GM18502 (cell line): ENCODE measurements at regions not wholly inside any gene's neighbourhood (a gene's known extent, or its start where the extent isn't known, plus 50 kb on each side); places are given as distances from the start of the nearest gene placed in this dataset.
A peak's percentile ranks its signal among the peaks of the same experiment; 100 is the strongest.

ENCODE experiments used
- ATAC-seq: cut with Tn5 transposase; IDR thresholded peaks from one replicate; pipeline ENCODE4 v1.9.1; 2021; ENCODE audit warnings: mild to moderate bottlenecking; ENCODE audit not compliant: unreplicated experiment, poor library complexity

DNA sequence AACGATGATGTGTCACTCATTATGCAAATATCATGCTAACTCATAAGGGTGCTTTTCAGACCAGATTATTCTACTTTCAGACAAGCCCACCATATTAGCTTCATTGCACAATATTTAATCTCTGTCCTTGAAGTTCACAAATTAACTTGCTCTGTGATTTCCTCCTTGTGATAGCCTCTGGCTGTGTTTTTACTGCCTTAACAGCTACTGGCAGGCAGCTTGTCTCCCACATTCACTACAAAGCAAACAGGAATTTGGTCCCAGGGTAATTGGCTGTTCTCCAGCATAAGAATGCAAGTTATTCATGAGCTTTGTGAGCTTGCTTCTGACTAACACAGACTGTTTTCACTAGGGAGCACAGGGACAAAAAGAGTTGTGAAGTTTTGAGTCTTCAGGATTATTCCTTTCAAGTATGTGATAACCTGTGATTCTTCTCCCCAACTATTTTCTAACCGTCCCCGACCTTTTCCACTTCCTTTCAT lies 87.9 kb upstream of the HMCN1 start:
- ATAC-seq = no peak

DNA sequence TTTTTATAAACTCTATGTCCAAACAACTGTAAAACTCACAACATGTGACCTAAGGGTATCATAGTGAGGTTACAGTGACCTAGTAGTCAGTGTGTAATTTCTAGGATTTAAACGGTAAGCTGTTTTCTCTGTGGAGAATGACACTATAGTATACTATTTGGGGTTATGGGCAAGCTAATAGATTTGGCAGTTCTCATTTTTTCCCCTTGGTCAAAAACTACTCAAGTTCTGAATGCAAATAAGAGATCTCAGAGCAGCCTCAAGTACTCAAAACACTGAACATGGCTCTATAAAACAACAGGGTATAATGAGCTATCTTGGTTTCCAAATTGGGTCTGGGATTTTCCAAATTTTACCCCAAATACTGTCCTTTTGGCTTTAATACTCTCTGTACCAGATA lies 88.5 kb upstream of the HMCN1 start:
- ATAC-seq = no peak

DNA sequence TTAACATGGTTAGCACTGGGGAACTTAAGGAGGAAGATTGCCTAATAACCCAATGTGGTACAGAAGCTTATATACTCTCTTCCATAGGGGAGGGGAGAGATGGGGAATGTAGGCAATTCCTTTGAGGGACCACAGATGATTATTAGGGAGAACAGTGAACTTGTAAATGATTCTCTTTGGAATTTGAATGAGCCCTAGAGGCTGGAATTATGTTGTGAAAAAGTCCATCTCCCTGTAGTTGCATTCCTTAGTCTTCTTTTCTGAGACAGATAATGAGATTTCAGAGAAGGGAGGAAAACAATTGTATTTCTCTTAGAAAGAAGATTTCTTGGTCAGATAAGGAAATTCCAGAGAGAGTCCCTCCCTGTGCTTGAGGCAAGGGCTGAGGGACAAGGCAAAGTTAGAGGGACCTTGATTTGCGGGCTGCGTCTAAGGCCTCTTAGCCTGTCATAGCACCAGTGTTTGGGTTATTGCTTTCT lies 89.0 kb upstream of the HMCN1 start:
- no peak for ATAC-seq

DNA sequence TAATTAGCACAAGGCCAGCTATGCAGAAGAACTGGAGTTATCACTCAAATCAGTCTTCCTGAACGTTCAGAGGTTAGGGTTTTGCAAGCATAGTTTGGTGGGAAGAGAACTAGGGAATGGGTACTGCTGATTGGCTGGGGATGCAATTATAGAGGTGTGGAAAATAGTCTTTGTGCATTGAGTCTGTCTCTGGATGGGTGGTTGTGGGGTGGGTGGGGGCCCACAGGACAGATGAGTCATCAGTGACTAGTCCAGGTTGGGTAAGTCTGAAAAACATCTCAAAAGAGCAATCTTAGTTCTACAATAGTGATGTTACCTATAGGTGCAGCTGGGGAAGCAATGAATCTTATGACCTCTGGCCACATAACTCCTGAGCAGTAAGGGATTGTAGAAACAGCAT lies 89.7 kb upstream of the HMCN1 start:
- ATAC-seq = no peak

DNA sequence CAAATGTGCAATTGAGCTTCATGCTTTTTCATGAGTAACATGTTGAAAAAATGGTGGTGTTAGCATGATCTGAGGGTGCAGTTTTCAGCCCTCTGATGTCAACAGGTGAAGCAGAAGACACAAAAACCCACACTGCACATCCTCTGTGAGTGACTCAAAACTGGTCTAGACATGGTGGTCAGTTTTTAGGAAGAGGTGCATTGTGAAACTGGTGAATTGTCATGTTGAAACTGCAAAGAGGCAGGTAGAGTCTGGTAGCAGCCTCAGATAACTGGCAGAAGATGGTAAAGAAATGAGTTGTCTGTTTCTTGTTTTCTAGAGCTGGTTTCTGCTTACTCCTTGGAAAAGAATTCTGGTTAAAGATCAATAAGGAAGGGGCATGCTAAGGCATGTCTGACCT lies 97.3 kb upstream of the HMCN1 start:
- peak; percentile 100 for ATAC-seq

DNA sequence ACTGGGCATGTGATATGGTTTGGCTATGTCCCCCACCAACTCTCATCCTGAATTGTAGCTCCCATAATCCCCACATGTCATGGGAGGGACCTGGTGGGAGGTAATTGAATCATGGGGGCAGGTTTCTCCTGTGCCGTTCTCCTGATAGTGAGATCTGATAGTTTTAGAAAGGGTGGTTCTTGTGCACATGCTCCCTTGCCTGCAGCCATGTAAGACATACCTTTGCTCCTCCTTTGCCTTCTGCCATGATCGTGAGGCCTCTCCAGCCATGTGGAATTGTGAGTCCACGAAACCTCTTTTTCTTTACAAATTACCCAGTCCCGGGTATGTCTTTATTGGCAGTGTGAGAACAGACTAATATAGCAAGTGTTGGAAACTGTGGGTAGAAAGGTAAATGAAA lies 99.5 kb upstream of the HMCN1 start:
- ATAC-seq = no peak

DNA sequence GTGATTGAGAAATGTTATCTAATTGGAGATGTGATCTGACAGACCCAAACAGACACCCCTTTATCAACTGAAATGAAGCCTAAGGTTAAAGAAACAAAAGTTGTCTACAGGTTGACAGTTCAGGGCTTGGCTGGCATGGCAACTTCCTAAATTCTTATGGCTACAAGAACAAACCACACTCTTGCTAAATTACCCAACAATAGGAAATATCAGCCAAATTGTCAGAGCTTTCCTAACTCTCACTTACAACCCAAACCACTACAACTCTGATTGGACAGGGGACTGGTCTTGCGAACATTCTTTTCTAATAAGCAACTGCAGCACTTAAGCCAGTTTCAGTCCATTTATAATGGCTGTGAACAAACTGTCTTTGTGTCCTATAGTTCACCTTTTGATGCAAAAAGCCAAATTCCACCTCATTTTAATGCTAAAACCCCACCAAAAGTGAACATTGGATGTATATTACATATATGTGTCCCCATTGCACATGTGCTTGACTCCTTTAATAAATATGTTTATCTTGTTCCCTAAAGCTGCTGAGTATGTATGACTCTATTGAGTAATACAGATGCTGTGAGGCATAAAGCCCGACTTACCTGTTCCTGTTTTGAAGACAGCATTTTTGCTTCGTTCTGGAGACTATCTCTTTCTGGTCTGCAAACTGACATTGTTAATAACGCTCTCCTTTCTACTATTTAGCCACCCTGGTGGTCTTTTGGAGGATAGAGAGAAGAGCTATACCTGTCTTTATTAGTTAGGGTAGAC lies 101.3 kb upstream of the HMCN1 start:
- no peak for ATAC-seq

DNA sequence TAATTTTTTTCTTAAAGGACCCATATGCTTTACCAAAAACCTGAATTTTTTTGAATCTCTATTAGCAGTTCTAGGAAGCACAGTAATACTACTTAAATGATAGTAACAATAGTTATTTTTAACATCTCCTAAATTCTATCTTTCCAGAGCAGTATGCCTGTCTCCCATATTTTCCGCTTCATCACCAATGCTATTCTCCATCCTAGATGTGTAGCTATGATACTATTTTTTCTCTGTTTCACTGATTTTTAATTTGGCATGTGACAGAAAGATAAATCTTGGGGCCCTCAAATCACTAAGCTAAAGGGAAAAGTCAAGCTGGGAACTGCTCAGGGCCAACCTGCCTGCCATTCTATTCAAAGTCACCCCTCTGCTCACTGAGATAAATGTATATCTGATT lies 102.3 kb upstream of the HMCN1 start:
- no peak for ATAC-seq

DNA sequence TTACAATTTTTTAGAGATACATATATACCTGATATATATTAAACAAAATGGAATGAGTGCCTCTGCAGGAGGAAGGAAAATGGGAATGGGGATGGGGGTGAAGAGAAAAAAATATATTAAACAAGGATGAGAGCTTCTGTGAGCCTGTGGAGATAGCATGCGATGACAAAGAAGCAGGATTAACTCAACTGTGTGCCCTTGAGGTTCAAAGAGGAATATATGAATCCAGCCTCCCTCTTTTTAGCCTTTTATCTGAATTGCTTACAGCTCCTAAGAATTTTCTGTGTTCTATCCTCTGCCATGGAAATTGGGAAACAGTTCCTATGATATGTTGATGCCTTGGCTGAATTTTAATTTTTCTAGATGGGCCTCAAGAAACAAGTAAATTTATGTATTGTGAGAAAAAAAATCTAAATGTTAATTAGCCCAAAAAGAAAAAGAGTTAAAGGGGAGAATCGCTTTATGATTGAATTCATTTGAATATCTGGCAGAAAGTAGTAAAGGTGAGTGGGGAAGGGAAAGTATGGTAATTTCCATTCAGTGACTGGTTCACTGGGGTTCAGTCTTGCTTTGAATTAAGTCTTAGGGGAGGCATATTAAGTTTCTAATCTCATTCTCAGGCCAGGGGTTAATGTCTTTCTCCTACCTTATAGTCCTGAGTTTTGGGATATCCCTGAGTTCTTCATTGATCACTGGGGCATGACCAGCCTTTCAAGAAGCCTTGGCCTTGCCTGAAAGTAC lies 106.3 kb upstream of the HMCN1 start:
- ATAC-seq = no peak

DNA sequence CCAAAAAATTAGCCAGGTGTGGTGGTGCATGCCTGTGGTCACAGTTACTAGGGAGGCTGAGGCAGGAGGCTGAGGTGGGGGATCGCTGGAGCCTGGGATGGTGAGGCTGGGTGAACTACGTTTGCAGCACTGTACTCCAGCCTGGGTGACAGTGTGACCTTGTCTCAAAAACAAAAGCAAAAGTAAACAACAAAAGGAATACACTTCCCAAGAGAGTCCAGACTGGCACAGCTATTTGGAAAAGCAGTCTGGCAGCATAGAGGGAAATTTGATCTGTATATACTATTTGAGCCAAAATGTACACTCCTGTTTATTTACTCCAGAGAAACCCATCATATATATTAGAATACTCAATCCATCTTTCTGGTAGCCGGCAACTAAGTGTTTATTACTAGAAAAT lies 107.0 kb upstream of the HMCN1 start:
- no peak for ATAC-seq

DNA sequence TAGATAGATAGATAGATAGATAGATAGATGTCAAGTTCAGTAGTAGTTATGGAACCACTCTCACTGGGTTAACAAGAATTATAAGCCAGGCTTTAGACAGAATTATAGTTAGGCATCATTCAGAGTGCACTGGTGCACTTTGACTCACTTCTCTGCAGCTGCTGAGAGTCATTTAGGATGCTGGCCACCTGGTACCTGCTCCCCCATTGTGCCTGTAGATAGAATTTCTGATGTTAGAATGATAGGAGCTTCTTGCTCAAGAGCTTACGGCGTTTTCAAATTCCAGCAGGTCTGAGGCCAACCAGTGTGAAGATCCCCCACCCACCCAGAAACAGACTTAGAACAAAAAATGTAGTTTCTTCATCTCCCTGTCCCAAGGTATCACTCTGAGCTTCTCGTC lies 107.8 kb upstream of the HMCN1 start:
- ATAC-seq = no peak

DNA sequence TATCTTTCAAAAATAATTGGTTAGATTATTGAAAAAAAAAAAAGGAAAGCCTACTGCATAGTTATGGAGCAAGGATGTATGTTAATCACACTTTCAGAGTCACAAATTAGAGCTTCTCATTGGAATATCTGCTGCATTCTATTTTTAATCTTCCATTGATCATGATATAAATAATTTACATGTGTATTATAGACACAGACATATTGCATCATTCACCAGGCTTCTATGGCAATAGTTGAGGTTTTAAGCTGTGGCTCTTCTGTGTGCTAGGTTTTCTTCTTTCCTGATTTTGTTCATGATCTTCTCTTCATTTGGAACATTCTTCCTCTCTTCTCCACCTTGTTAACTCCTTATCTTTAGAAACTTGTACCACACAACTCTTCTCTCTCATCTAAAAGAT lies 123.2 kb upstream of the HMCN1 start:
- no peak for ATAC-seq

DNA sequence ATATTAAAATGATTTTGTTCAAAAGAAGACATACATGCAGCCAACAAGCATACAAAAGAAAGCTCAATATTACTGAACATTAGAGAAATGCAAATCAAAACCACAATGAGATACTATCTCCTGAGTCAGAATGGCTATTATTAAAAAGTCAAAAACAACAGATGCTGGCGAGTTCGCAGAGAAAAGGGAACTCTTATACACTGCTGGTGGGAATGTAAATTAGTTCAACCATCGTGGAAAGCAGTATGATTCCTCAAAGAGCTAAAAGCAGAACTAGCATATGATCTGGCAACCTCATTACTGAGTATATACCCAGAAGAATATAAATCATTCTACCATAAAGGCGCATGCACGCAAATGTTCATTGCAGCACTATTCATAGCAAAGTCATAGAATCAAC lies 126.0 kb upstream of the HMCN1 start:
- peak; percentile 88 for ATAC-seq

DNA sequence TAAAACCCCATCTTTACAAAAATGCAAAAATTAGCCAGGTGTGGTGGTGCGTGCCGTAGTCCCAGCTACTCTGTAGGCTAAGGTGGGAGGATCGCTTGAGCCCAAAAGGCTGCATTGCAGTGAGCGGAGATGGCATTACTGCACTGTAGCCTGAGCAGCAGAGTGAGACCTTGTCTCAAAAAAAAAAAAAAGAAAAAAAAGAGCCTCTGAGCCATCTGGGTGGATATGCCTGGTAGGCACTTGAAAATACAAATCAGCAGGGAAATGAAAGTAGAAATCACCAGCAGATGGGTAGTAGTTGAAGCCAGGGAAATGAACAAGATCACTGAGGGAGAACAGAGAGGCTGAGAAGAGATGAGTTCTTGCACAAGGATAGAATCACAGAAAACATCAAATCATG lies 131.0 kb upstream of the HMCN1 start:
- peak; percentile 52 for ATAC-seq

DNA sequence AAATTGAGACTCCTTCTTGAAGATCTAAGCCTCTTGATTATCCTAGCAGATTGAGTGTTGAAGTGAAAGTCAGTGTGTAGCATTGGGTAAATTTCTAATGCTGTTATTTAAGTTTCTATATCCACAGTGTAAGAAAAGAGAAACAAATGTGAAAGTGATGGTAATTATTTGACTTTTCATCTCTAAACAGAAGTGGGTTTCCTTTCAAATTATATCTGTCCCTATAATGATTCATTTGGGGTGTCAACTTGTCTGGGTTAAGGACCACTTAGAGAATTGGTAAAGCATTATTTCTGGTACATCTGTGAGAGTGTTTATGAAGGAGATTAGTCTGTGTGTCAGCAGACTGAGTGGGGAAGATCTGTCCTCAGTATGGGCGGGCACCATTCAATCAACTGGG lies 133.0 kb upstream of the HMCN1 start:
- peak; percentile 49 for ATAC-seq

DNA sequence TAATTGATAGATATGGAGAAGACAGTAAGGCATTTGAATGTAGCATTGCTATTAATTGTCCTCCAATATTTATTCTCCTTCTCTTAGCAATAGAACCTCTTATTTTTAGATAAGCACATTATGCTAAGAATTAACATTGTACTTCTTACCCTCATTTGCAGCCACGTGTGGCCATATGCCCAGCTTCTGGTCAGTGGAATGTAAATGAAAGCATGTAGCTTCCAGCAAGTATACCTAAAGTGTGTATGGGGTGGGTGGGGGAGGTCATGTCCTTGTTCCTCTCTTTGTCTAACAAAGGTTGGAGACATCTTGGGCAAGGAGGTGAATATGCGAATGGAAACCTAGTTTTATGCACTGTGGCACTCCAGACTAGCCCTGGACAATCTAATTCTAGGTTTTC lies 133.6 kb upstream of the HMCN1 start:
- ATAC-seq = no peak

DNA sequence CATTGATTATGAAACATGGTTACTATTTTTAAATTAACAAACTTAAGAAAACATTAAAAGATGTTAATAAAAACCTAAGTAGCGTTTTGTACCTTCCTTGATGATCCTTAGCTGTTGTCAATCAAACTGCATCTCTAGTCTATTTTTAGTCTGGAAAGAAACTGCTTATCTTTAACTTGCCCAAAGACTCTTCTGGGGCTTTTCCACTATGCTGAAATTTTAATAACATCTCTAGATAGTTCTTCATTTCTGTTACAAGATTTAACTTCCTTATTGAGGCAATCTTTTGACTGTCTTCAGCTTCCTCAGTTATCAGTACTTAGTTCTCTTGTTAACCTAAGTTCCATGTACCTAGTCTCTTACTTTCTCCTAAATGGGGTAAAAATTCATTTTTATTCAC lies 135.9 kb upstream of the HMCN1 start:
- no peak for ATAC-seq

DNA sequence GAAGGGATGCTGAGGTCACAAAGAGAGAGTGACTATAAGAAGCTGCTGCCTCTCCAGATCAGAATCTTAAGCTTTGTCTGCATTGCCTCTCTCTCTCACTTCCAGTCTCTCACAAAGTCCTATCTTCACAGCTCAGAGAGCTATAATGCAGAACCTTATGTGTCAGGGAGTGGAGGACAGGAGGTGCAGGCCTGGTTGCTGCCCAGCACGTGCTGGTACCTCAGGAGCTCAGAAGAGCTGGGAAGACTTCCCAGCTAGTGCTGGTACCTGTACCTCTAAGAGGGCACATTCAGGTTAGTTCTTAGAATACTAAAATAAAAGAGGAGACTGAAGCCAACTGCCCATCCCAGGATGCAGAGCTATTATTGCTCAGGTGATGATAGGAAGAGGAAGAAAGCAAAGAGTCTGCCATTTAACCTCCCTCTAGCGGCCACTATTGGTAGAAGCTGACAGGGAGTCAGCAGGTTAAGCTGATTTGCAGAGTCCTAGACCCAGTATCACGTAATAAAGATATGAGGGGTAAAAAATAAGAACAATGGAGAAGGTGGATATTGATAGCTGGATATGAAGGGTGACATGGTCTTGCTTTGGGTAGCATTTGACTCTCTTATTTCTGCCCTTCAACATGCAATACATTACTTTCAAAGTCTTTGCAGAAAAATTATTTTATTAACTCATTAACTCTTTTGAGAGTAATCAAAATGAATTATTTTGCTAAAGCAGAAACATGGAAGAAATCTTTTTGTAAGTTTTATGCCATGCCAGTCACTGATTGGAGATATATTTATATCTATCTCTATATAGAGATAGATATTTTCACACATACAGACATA lies 138.1 kb upstream of the HMCN1 start:
- ATAC-seq = peak; percentile 95

DNA sequence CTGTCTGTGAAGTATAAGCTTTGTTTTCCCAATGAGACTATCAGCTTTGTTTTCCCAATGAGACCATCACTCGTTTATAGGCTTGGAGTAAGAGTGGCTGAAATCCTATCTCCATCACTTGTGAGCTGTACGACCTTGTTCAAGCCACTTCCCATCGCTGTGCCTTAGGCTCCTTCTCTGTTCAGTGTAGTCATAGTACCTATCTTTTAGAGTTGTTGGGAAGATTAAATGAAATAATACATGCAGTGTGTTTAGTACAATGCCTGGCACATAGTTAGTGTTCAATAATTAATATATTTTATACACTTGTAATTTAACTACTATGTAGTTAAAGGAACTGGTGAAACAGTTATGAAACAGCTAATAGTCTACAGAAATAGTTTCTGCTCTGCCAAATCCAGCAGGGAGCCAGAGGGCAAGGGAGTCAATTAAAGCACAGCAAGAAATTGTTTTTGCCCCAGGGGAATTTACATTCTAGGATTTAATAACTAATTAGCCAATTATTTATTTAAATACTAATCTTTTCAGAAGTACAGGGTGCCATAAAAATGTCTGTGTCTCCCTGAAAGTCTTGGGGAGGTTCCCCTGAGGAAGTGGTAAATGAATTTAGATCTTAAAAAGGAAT lies 139.3 kb upstream of the HMCN1 start:
- ATAC-seq = no peak

DNA sequence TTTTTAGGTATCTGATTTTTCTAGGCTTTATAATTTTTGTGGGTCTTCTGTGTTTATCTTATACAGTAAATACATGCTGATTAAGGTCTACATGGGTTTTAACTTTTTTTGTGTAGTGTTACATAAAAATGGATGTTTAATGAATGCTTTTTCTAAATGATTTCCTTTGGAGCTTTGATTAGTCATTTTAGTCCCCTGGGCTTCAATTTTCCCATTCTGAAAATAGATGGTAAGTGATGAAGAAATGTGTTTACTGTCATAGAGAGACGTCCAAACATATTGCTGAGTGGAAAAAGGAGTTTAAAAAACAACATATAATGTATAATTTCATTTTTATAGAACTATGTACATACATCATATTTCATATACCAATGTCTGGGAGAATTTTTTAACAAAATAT lies 140.9 kb upstream of the HMCN1 start:
- no peak for ATAC-seq
